ENCODE measurements at regions not wholly inside any gene's neighbourhood (a gene's known extent, or its start where the extent isn't known, plus 50 kb on each side); places are given as distances from the start of the nearest gene placed in this dataset. TPM values are rescaled to one million over a fixed set of nuclear protein-coding genes. Genes with fewer than 3 reads are reported as not detected.

DNA sequence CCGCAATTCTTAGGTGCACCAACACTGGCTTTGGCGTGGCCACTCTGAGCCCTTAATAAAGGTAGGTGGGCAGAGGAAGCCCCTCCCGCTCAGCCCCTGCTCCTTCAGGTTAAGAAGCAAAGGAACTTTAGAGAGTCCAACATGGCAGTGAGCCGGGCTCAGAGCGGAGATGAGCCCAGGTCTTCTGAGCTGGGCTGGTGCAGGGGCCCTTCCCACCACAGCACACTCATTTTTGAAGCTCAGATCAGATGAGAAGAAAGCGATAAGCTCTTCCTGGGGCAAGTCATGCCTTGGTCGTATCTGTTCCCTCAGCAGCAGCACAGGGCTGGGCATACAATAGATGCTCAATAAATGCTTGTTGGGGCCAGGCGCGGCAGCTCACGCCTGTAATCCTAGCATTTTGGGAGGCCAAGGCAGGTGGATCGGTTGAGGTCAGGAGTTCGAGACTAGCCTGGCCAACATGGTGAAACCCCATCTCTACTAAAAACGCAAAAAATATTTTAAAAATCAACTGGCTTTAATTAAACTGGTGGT is 51.1 kb upstream of the TARDBP start:
- no peaks in the 10 kb centered on the region for H3K9me3 ChIP-seq
- no peak overlapping the region for H3K27ac ChIP-seq
- no peaks in the 10 kb centered on the region for H3K36me3 ChIP-seq
- no peaks in the 10 kb centered on the region for H3K4me1 ChIP-seq
- TF ChIP-seq POLR2A (IDR thresholded peaks at IDR 0.05) = no peak
- no peak for TF ChIP-seq POLR2AphosphoS5 (IDR thresholded peaks at IDR 0.05; ENCODE audit: insufficient read depth in 1 of 2, low read depth in 1 of 2)
- TF ChIP-seq, protein P1, sequence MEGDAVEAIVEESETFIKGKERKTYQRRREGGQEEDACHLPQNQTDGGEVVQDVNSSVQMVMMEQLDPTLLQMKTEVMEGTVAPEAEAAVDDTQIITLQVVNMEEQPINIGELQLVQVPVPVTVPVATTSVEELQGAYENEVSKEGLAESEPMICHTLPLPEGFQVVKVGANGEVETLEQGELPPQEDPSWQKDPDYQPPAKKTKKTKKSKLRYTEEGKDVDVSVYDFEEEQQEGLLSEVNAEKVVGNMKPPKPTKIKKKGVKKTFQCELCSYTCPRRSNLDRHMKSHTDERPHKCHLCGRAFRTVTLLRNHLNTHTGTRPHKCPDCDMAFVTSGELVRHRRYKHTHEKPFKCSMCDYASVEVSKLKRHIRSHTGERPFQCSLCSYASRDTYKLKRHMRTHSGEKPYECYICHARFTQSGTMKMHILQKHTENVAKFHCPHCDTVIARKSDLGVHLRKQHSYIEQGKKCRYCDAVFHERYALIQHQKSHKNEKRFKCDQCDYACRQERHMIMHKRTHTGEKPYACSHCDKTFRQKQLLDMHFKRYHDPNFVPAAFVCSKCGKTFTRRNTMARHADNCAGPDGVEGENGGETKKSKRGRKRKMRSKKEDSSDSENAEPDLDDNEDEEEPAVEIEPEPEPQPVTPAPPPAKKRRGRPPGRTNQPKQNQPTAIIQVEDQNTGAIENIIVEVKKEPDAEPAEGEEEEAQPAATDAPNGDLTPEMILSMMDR (IDR thresholded peaks at IDR 0.05) = no peak
- intact Hi-C loops (cut with DNase I) = no loop called here
- no peak for DNase-seq (ENCODE audit: extremely low spot score in 2 of 2)
- H3K4me3 ChIP-seq = no peak overlapping the region
- no peaks in the 10 kb centered on the region for H3K27me3 ChIP-seq

DNA sequence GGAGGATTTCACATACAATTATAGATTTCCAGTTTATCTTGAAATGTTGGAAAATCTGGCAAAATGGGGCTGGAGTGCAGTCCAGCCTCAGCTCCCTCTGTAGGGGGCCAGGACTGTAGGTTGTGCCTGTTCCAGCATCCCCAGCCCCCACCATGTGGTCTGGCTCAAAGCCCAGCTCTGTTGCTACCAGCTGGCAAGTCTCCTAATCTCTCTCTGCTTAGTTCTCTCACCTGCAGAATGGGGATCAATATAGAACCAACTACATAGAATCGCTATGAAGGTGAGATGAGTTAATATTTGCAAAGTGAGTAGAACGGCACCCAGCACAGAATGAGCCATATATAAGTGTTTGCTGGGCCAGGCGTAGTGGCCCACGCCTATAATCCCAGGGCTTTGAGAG is 50.0 kb upstream of the TARDBP start:
- Histone ChIP-seq H3K9me3 (no peaks in the 10 kb centered on the region), H3K36me3 (no peaks in the 10 kb centered on the region), H3K27me3 (no peaks in the 10 kb centered on the region), H3K4me3 (no peak overlapping the region), H3K27ac (no peak overlapping the region), H3K4me1 (no peaks in the 10 kb centered on the region)
- no peak for TF ChIP-seq POLR2A (IDR thresholded peaks at IDR 0.05)
- no peak for DNase-seq (ENCODE audit: extremely low spot score in 2 of 2)
- intact Hi-C loops (cut with DNase I) = no loop called here

Small RNA genes lying in the stretch of these regions (small RNA-seq; reads per million reads assigned to genes)
- not detected for gene HSPE1P24

All from vagina (tissue), 2 donors.